GM18498 (cell line): ENCODE measurements at regions not wholly inside any gene's neighbourhood (a gene's known extent, or its start where the extent isn't known, plus 50 kb on each side); places are given as distances from the start of the nearest gene placed in this dataset.
"Not testable (repeated sequence)": the region's sequence is repeated elsewhere in the genome, so short reads cannot be mapped to it uniquely, and the experiment has no call there.

ENCODE experiments used
- ATAC-seq: cut with Tn5 transposase; IDR thresholded peaks from one replicate; pipeline ENCODE4 v1.9.1; 2021; ENCODE audit warnings: mild to moderate bottlenecking, moderate library complexity; ENCODE audit not compliant: unreplicated experiment

GRCh38 chr14:37974421-37974820 is 233.3 kb upstream of the SSTR1 start:
- ATAC-seq: no peak

- no peak for ATAC-seq
Observed at GRCh38 chr14:37977481-37977880, 230.2 kb upstream of the SSTR1 start.

- ATAC-seq: peak; percentile 57
Observed at GRCh38 chr14:37985826-37986470, 221.8 kb upstream of the SSTR1 start.

- ATAC-seq: no peak
Observed at GRCh38 chr14:37988472-37988871, 219.2 kb upstream of the SSTR1 start.

- no peak for ATAC-seq
Observed at GRCh38 chr14:37991027-37991426, 216.7 kb upstream of the SSTR1 start.

GRCh38 chr14:37992499-37992898 is 215.2 kb upstream of the SSTR1 start:
- no peak for ATAC-seq

GRCh38 chr14:37994846-37995372 is 212.8 kb upstream of the SSTR1 start:
- no peak for ATAC-seq

- ATAC-seq: no peak
Observed at GRCh38 chr14:37997017-37997416, 210.7 kb upstream of the SSTR1 start.

GRCh38 chr14:38000340-38000739 is 207.4 kb upstream of the SSTR1 start:
- no peak for ATAC-seq

GRCh38 chr14:38001501-38001900 is 206.2 kb upstream of the SSTR1 start:
- ATAC-seq: no peak

- no peak for ATAC-seq
Observed at GRCh38 chr14:38003746-38004609, 203.7 kb upstream of the SSTR1 start.

GRCh38 chr14:38004610-38004879 is 203.2 kb upstream of the SSTR1 start:
- ATAC-seq: no peak

- not testable (repeated sequence) for ATAC-seq
Observed at GRCh38 chr14:38011156-38011555, 196.5 kb upstream of the SSTR1 start.

GRCh38 chr14:38012056-38012455 is 195.6 kb upstream of the SSTR1 start:
- no peak for ATAC-seq

GRCh38 chr14:38016497-38016896 is 191.2 kb upstream of the SSTR1 start:
- no peak for ATAC-seq

GRCh38 chr14:38021861-38022260 is 185.8 kb upstream of the SSTR1 start:
- no peak for ATAC-seq

GRCh38 chr14:38022775-38023174 is 184.9 kb upstream of the SSTR1 start:
- no peak for ATAC-seq

- no peak for ATAC-seq
Observed at GRCh38 chr14:38038171-38038570, 169.5 kb upstream of the SSTR1 start.

- ATAC-seq: no peak
Observed at GRCh38 chr14:38038986-38039385, 168.7 kb upstream of the SSTR1 start.

GRCh38 chr14:38039496-38039895 is 168.2 kb upstream of the SSTR1 start:
- no peak for ATAC-seq

GRCh38 chr14:38040411-38040810 is 167.3 kb upstream of the SSTR1 start:
- no peak for ATAC-seq

- no peak for ATAC-seq
Observed at GRCh38 chr14:38042322-38042721, 165.4 kb upstream of the SSTR1 start.
